ENCODE measurements at regions not wholly inside any gene's neighbourhood (a gene's known extent, or its start where the extent isn't known, plus 50 kb on each side); places are given as distances from the start of the nearest gene placed in this dataset.

- H3K27ac ChIP-seq: no peak overlapping the region
- TF ChIP-seq POLR2A (IDR thresholded peaks at IDR 0.05): no peak
- TF ChIP-seq CTCF (IDR thresholded peaks at IDR 0.05): no peak
- 72% methylated on average over 12 of the region's 12 CpGs for WGBS, 2 donors
- no peaks in the 10 kb centered on the region for H3K9me3 ChIP-seq
- no peaks in the 10 kb centered on the region for H3K4me1 ChIP-seq
- intact Hi-C loops (cut with DNase I): no loop called here
- no peaks in the 10 kb centered on the region for H3K36me3 ChIP-seq
- no peaks in the 10 kb centered on the region for H3K27me3 ChIP-seq
- DNase-seq: no peak
- no peak overlapping the region for H3K4me3 ChIP-seq
These were observed 121.3 kb upstream of the PTPN1 start for GRCh38 chr20:50388733-50389437.

GRCh38 chr20:50389438-50389807, 120.8 kb upstream of the PTPN1 start:
- no peak for DNase-seq
- Histone ChIP-seq H3K27me3 (no peaks in the 10 kb centered on the region), H3K4me1 (peaks cover 0 to under 1% (median 0%) of the 10 kb centered on the region in 3 donors), H3K4me3 (no peak overlapping the region), H3K36me3 (no peaks in the 10 kb centered on the region), H3K9me3 (no peaks in the 10 kb centered on the region), H3K27ac (no peak overlapping the region)
- TF ChIP-seq POLR2A (IDR thresholded peaks at IDR 0.05) (no peak), CTCF (IDR thresholded peaks at IDR 0.05) (no peak)
- 62 to 67% methylated on average over 3 to 7 of the region's 7 CpGs for WGBS, 2 donors
- intact Hi-C loops (cut with DNase I): no loop called here

GRCh38 chr20:50389808-50390684, 120.1 kb upstream of the PTPN1 start:
- intact Hi-C loops (cut with DNase I): loop anchor here (10.0 kb wide), 1 partner anchor 65 kb away; no protein-coding TSS in a partner anchor
- no peak for DNase-seq
- Histone ChIP-seq H3K9me3 (no peaks in the 10 kb centered on the region), H3K27me3 (no peaks in the 10 kb centered on the region), H3K27ac (no peak overlapping the region), H3K36me3 (no peaks in the 10 kb centered on the region), H3K4me1 (peaks cover 3 to 7% (median 4%) of the 10 kb centered on the region in 3 donors), H3K4me3 (no peak overlapping the region)
- no peak for TF ChIP-seq CTCF (IDR thresholded peaks at IDR 0.05)
- 80 to 98% methylated on average over 10 to 12 of the region's 14 CpGs for WGBS, 2 donors

GRCh38 chr20:50390685-50391443, 119.3 kb upstream of the PTPN1 start:
- Histone ChIP-seq H3K27me3 (no peaks in the 10 kb centered on the region), H3K4me1 (peaks cover 3 to 15% (median 11%) of the 10 kb centered on the region in 3 donors), H3K36me3 (no peaks in the 10 kb centered on the region), H3K27ac (no peak overlapping the region), H3K9me3 (no peaks in the 10 kb centered on the region), H3K4me3 (no peak overlapping the region)
- TF ChIP-seq CTCF (IDR thresholded peaks at IDR 0.05) (no peak), POLR2A (IDR thresholded peaks at IDR 0.05) (no peak)
- no peak for DNase-seq
- intact Hi-C loops (cut with DNase I): loop anchor here (10.0 kb wide), 1 partner anchor 64 kb away; no protein-coding TSS in a partner anchor
- WGBS, 2 donors: 87 to 94% methylated on average over 11 to 14 of the region's 15 CpGs
